D721Med (cell line): ENCODE measurements at regions not wholly inside any gene's neighbourhood (a gene's known extent, or its start where the extent isn't known, plus 50 kb on each side); places are given as distances from the start of the nearest gene placed in this dataset.

Source experiments
- DNase-seq: peaks from one replicate; pipeline ENCODE4 v3.0.0; 2011; ENCODE audit warnings: low spot score; ENCODE audit not compliant: insufficient read length
- FAIRE-seq: peaks from 2 replicates; lab custom pipeline; 2011; peaks lifted over from hg19 to GRCh38; lab: Jason Lieb, UNC
- CTCF ChIP-seq: IDR thresholded peaks from 2 replicates; pipeline ENCODE4 v1.5.1; 2012; ENCODE audit warnings: mild to moderate bottlenecking, control low read depth; ENCODE audit not compliant: insufficient read depth; ENCODE audit errors: missing control alignments

- TF ChIP-seq CTCF = no peak
- no peak for FAIRE-seq
- DNase-seq = no peak
These were observed 376.3 kb upstream of the C1orf87 start for GRCh38 chr1:60449876-60450275.

- DNase-seq (no peak), FAIRE-seq (no peak)
These were observed 375.3 kb upstream of the C1orf87 start for GRCh38 chr1:60448850-60449249.

GRCh38 chr1:60444680-60445079 is 371.1 kb upstream of the C1orf87 start:
- TF ChIP-seq CTCF = no peak
- FAIRE-seq = no peak
- no peak for DNase-seq

More at GRCh38 chr1:60448850-60449249, 375.3 kb upstream of the C1orf87 start:
- TF ChIP-seq CTCF = no peak

- no peak for FAIRE-seq
- no peak for DNase-seq
- TF ChIP-seq CTCF = no peak
These were observed 362.6 kb upstream of the C1orf87 start for GRCh38 chr1:60436186-60436585.

- no peak for DNase-seq
- no peak for FAIRE-seq
- no peak for TF ChIP-seq CTCF
These were observed 358.0 kb upstream of the C1orf87 start for GRCh38 chr1:60431593-60431992.

GRCh38 chr1:60430375-60430774 is 356.8 kb upstream of the C1orf87 start:
- no peak for TF ChIP-seq CTCF
- DNase-seq (no peak), FAIRE-seq (no peak)

GRCh38 chr1:60428127-60428526 is 354.6 kb upstream of the C1orf87 start:
- FAIRE-seq (no peak), DNase-seq (no peak)
- TF ChIP-seq CTCF = no peak
